Left colon (tissue), 2 donors: ENCODE measurements at regions not wholly inside any gene's neighbourhood (a gene's known extent, or its start where the extent isn't known, plus 50 kb on each side); places are given as distances from the start of the nearest gene placed in this dataset.
"Not testable (repeated sequence)": the region's sequence is repeated elsewhere in the genome, so short reads cannot be mapped to it uniquely, and the experiment has no call there.

Experiments used
- ATAC-seq: fragments of 200-7000 bp; cut with Tn5 transposase; one replicate; pipeline ENCODE4 v1.9.1; 2020; ENCODE audit warnings: mild to moderate bottlenecking, moderate library complexity
- DNase-seq, 2 donors: peaks; one replicate each; pipeline ENCODE4 v3.0.0-alpha.2; 2020
- intact Hi-C, 2 donors: fragments of 100-400 bp; cut with DNase I in 1 of 2; cut with micrococcal nuclease in 1 of 2; formaldehyde crosslinking; loops; one replicate each; pipeline versions ENCODE4 v1.11.2 to v1.14.0; 2022; cut with DNase I, micrococcal nuclease
- donor health status: DM: no; HTN: no; CAD: no.
- donor health status: DM: yes; HTN: yes; CAD: no.

- ATAC-seq = peak; percentile 100
- peak; percentile 69 to 71 for DNase-seq
- intact Hi-C loops = no loop called here
These were observed 234.4 kb downstream of the ARL4A start for GRCh38 chr7:12921751-12922345.

- ATAC-seq (no peak), DNase-seq (no peak)
- intact Hi-C loops = no loop called here
These were observed 236.5 kb downstream of the ARL4A start for GRCh38 chr7:12923971-12924370.

- no peak for DNase-seq
- ATAC-seq = no peak
- intact Hi-C loops = no loop called here
These were observed 238.8 kb downstream of the ARL4A start for GRCh38 chr7:12926206-12926605.

- DNase-seq (no peak), ATAC-seq (peak; percentile 97)
- intact Hi-C loops = no loop called here
These were observed 240.4 kb downstream of the ARL4A start for GRCh38 chr7:12927635-12928434.

GRCh38 chr7:12929476-12930140 lies 242.2 kb downstream of the ARL4A start:
- intact Hi-C loops = no loop called here
- DNase-seq (no peak), ATAC-seq (no peak)

- ATAC-seq (no peak), DNase-seq (no peak)
- intact Hi-C loops = no loop called here
These were observed 243.1 kb downstream of the ARL4A start for GRCh38 chr7:12930534-12930933.

- intact Hi-C loops, DNase-seq, ATAC-seq: not testable (repeated sequence)
These were observed 244.0 kb downstream of the ARL4A start for GRCh38 chr7:12931465-12931864.

GRCh38 chr7:12939694-12940093 lies 252.3 kb downstream of the ARL4A start:
- DNase-seq (no peak), ATAC-seq (no peak)
- intact Hi-C loops = no loop called here

GRCh38 chr7:12941512-12941911 lies 254.1 kb downstream of the ARL4A start:
- intact Hi-C loops = no loop called here
- DNase-seq (no peak), ATAC-seq (no peak)

GRCh38 chr7:12942609-12943008 lies 255.2 kb downstream of the ARL4A start:
- peak; percentile 99 for ATAC-seq
- intact Hi-C loops = no loop called here
- no peak for DNase-seq

GRCh38 chr7:12943781-12944180 lies 256.3 kb downstream of the ARL4A start:
- intact Hi-C loops = no loop called here
- ATAC-seq (no peak), DNase-seq (no peak)

GRCh38 chr7:12945901-12946300 lies 258.5 kb downstream of the ARL4A start:
- ATAC-seq = no peak

GRCh38 chr7:12947465-12947864 lies 260.0 kb downstream of the ARL4A start:
- DNase-seq (no peak), ATAC-seq (no peak)
- intact Hi-C loops = no loop called here

More at GRCh38 chr7:12945901-12946300, 258.5 kb downstream of the ARL4A start:
- intact Hi-C loops = no loop called here
- no peak for DNase-seq

GRCh38 chr7:12949060-12949931 lies 261.9 kb downstream of the ARL4A start:
- no peak for DNase-seq
- no peak for ATAC-seq
- intact Hi-C loops = no loop called here

GRCh38 chr7:12951397-12951801 lies 264.0 kb downstream of the ARL4A start:
- intact Hi-C loops = no loop called here
- ATAC-seq (peak; percentile 52), DNase-seq (no peak)

- no peak for ATAC-seq
- intact Hi-C loops = no loop called here
- no peak for DNase-seq
These were observed 267.1 kb downstream of the ARL4A start for GRCh38 chr7:12954380-12955033.

- no peak for ATAC-seq
- no peak for DNase-seq
- intact Hi-C loops = no loop called here
These were observed 270.1 kb downstream of the ARL4A start for GRCh38 chr7:12957487-12957886.

- ATAC-seq (no peak), DNase-seq (no peak)
- intact Hi-C loops = no loop called here
These were observed 274.6 kb downstream of the ARL4A start for GRCh38 chr7:12961910-12962480.
